NK-92 treated with Interleukin-12 subunit alpha and Interleukin-12 subunit beta, amount 100 ng/mL, for 24 hours (cell line): ENCODE measurements at regions not wholly inside any gene's neighbourhood (a gene's known extent, or its start where the extent isn't known, plus 50 kb on each side); places are given as distances from the start of the nearest gene placed in this dataset.
"Not testable (repeated sequence)": the region's sequence is repeated elsewhere in the genome, so short reads cannot be mapped to it uniquely, and the experiment has no call there.

Experiments used
- DNase-seq: peaks from one replicate; lab custom pipeline; 2025; lab: John Stamatoyannopoulos, UW

- DNase-seq, result no peak
Observed at GRCh38 chr5:98500811-98501210, 272.7 kb upstream of the RGMB start.

GRCh38 chr5:98503616-98504015, 269.8 kb upstream of the RGMB start:
- no peak for DNase-seq

GRCh38 chr5:98504505-98504904, 269.0 kb upstream of the RGMB start:
- DNase-seq, result no peak

GRCh38 chr5:98510143-98510985, 263.1 kb upstream of the RGMB start:
- no peak for DNase-seq

- no peak for DNase-seq
Observed at GRCh38 chr5:98513380-98513779, 260.1 kb upstream of the RGMB start.

GRCh38 chr5:98514215-98514614, 259.2 kb upstream of the RGMB start:
- DNase-seq, result no peak

GRCh38 chr5:98516701-98517100, 256.8 kb upstream of the RGMB start:
- DNase-seq, result no peak

GRCh38 chr5:98517560-98518366, 255.7 kb upstream of the RGMB start:
- no peak for DNase-seq

- no peak for DNase-seq
Observed at GRCh38 chr5:98518754-98519153, 254.7 kb upstream of the RGMB start.

- no peak for DNase-seq
Observed at GRCh38 chr5:98519571-98519970, 253.9 kb upstream of the RGMB start.

GRCh38 chr5:98521821-98522220, 251.6 kb upstream of the RGMB start:
- DNase-seq, result no peak

GRCh38 chr5:98524773-98525172, 248.7 kb upstream of the RGMB start:
- no peak for DNase-seq

- no peak for DNase-seq
Observed at GRCh38 chr5:98527846-98528245, 245.6 kb upstream of the RGMB start.

GRCh38 chr5:98529321-98529720, 244.1 kb upstream of the RGMB start:
- DNase-seq, result no peak

- no peak for DNase-seq
Observed at GRCh38 chr5:98530224-98530623, 243.2 kb upstream of the RGMB start.

- DNase-seq, result no peak
Observed at GRCh38 chr5:98535901-98536300, 237.6 kb upstream of the RGMB start.

- DNase-seq, result no peak
Observed at GRCh38 chr5:98540056-98540455, 233.4 kb upstream of the RGMB start.

- no peak for DNase-seq
Observed at GRCh38 chr5:98541641-98542040, 231.8 kb upstream of the RGMB start.

- DNase-seq, result no peak
Observed at GRCh38 chr5:98543490-98543889, 230.0 kb upstream of the RGMB start.

GRCh38 chr5:98546924-98547323, 226.5 kb upstream of the RGMB start:
- not testable (repeated sequence) for DNase-seq

- DNase-seq, result no peak
Observed at GRCh38 chr5:98556712-98557111, 216.8 kb upstream of the RGMB start.

GRCh38 chr5:98557916-98558315, 215.5 kb upstream of the RGMB start:
- no peak for DNase-seq
